Skeletal muscle satellite cell (primary cell): ENCODE measurements at regions not wholly inside any gene's neighbourhood (a gene's known extent, or its start where the extent isn't known, plus 50 kb on each side); places are given as distances from the start of the nearest gene placed in this dataset.

Experiments
- H3K27me3 ChIP-seq: 2 replicates; pipeline ENCODE4 v1.7.0; 2013; ENCODE audit warnings: low read length; ENCODE audit not compliant: control insufficient read depth, insufficient read depth
- H3K36me3 ChIP-seq: 2 replicates; pipeline ENCODE4 v1.7.0; 2013; ENCODE audit warnings: mild to moderate bottlenecking, control low read depth, low read length; ENCODE audit not compliant: insufficient read depth
- H3K4me1 ChIP-seq: 2 replicates; pipeline ENCODE4 v1.7.0; 2013; ENCODE audit warnings: low read length; ENCODE audit not compliant: control insufficient read depth, insufficient read depth
- H3K4me2 ChIP-seq: 2 replicates; pipeline ENCODE4 v1.7.0; 2013; ENCODE audit warnings: mild to moderate bottlenecking, low read length
- H3K4me3 ChIP-seq: 2 replicates; pipeline ENCODE4 v1.7.0; 2013; ENCODE audit warnings: low read length
- H3K9ac ChIP-seq: 2 replicates; pipeline ENCODE4 v1.7.0; 2013; ENCODE audit warnings: mild to moderate bottlenecking, low read depth, low read length, moderate library complexity
- H3K9me3 ChIP-seq: replicated peaks from 2 replicates; pipeline ENCODE4 v1.7.0; 2013; ENCODE audit warnings: mild to moderate bottlenecking, control low read depth, low read length

- Histone ChIP-seq H3K9me3 (no peaks in the 10 kb centered on the region), H3K4me3 (peak overlapping the region; percentile 50), H3K4me2 (peak overlapping the region; percentile 75), H3K9ac (peak overlapping the region; percentile 77), H3K36me3 (no peaks in the 10 kb centered on the region), H3K4me1 (peaks cover 26% of the 10 kb centered on the region), H3K27me3 (no peaks in the 10 kb centered on the region)
These were observed 356.3 kb downstream of the USP25 start for GRCh38 chr21:16086121-16086520.

- Histone ChIP-seq H3K4me3 (no peak overlapping the region), H3K9me3 (no peaks in the 10 kb centered on the region), H3K36me3 (no peaks in the 10 kb centered on the region), H3K4me1 (peaks cover 26% of the 10 kb centered on the region), H3K9ac (no peak overlapping the region), H3K4me2 (peak overlapping the region; percentile 3), H3K27me3 (no peaks in the 10 kb centered on the region)
These were observed 357.2 kb downstream of the USP25 start for GRCh38 chr21:16086936-16087335.

- peaks cover 26% of the 10 kb centered on the region for H3K4me1 ChIP-seq
- no peaks in the 10 kb centered on the region for H3K27me3 ChIP-seq
- H3K9ac ChIP-seq, result no peak overlapping the region
- H3K4me2 ChIP-seq, result no peak overlapping the region
- H3K9me3 ChIP-seq, result no peaks in the 10 kb centered on the region
- H3K4me3 ChIP-seq, result no peak overlapping the region
- no peaks in the 10 kb centered on the region for H3K36me3 ChIP-seq
These were observed 357.7 kb downstream of the USP25 start for GRCh38 chr21:16087523-16087922.

GRCh38 chr21:16088056-16088455 is 358.3 kb downstream of the USP25 start:
- Histone ChIP-seq H3K4me2 (no peak overlapping the region), H3K4me3 (no peak overlapping the region), H3K36me3 (no peaks in the 10 kb centered on the region), H3K4me1 (peaks cover 26% of the 10 kb centered on the region), H3K9me3 (no peaks in the 10 kb centered on the region), H3K27me3 (no peaks in the 10 kb centered on the region), H3K9ac (no peak overlapping the region)

- Histone ChIP-seq H3K36me3 (no peaks in the 10 kb centered on the region), H3K4me1 (no peaks in the 10 kb centered on the region), H3K4me3 (no peak overlapping the region), H3K9ac (no peak overlapping the region), H3K4me2 (no peak overlapping the region), H3K27me3 (no peaks in the 10 kb centered on the region), H3K9me3 (no peaks in the 10 kb centered on the region)
These were observed 365.2 kb downstream of the USP25 start for GRCh38 chr21:16095005-16095404.

- no peaks in the 10 kb centered on the region for H3K4me1 ChIP-seq
- no peaks in the 10 kb centered on the region for H3K9me3 ChIP-seq
- H3K4me2 ChIP-seq, result no peak overlapping the region
- no peak overlapping the region for H3K4me3 ChIP-seq
- H3K9ac ChIP-seq, result no peak overlapping the region
- H3K27me3 ChIP-seq, result no peaks in the 10 kb centered on the region
- H3K36me3 ChIP-seq, result no peaks in the 10 kb centered on the region
These were observed 367.2 kb downstream of the USP25 start for GRCh38 chr21:16096988-16097387.

DNA sequence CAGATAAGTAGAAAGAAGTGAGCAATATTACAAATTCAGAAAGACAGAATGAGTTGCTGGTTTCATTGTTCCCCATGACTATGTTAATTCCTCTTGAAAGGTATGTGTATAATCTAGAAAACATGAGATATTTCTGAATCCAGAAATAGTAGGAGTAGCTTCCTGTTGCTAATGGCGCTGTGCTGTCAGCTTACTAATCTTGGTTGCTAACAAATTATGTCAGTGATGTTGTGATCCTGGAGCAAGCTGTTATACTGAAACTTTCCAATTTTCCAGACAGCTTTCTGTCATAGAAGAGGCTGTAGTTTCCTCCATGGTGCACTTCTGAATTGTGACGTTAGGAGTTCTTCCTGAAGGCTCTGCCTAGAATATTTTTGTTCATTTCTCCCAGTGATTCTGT is 372.3 kb downstream of the USP25 start:
- Histone ChIP-seq H3K4me1 (no peaks in the 10 kb centered on the region), H3K27me3 (no peaks in the 10 kb centered on the region), H3K36me3 (no peaks in the 10 kb centered on the region), H3K9me3 (no peaks in the 10 kb centered on the region), H3K9ac (no peak overlapping the region), H3K4me3 (no peak overlapping the region), H3K4me2 (no peak overlapping the region)

- Histone ChIP-seq H3K4me1 (peaks cover 18% of the 10 kb centered on the region), H3K9me3 (no peaks in the 10 kb centered on the region), H3K9ac (no peak overlapping the region), H3K4me2 (no peak overlapping the region), H3K27me3 (no peaks in the 10 kb centered on the region), H3K36me3 (no peaks in the 10 kb centered on the region), H3K4me3 (no peak overlapping the region)
These were observed 378.8 kb downstream of the USP25 start for GRCh38 chr21:16108561-16109075.

- H3K27me3 ChIP-seq, result no peaks in the 10 kb centered on the region
- peak overlapping the region; percentile 17 for H3K4me3 ChIP-seq
- H3K4me2 ChIP-seq, result peak overlapping the region; percentile 12
- peaks cover 38% of the 10 kb centered on the region for H3K4me1 ChIP-seq
- H3K9ac ChIP-seq, result peak overlapping the region; percentile 0
- no peaks in the 10 kb centered on the region for H3K36me3 ChIP-seq
- H3K9me3 ChIP-seq, result no peaks in the 10 kb centered on the region
These were observed 383.4 kb downstream of the USP25 start for GRCh38 chr21:16113052-16113715.

DNA sequence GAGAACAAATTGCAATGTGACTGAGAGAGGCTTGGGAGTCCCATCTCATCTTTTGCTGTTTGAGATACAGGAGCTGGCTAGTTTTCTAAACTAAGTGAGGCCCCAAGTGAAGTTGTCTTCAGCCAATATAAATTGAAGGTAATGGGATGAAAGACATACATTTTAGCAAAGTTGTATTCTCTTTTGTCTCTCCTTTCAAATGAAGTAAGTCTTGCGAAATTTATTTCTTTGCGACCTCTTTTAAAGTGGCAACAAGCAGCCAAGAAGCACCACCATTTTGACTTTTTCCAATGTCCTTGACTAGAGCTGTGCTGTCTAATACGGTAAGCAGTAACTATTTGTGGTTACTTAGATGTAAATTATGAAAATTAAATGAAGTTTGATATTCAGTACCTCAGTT is 385.7 kb downstream of the USP25 start:
- no peaks in the 10 kb centered on the region for H3K36me3 ChIP-seq
- H3K9ac ChIP-seq, result no peak overlapping the region
- no peaks in the 10 kb centered on the region for H3K27me3 ChIP-seq
- H3K4me2 ChIP-seq, result no peak overlapping the region
- H3K9me3 ChIP-seq, result no peaks in the 10 kb centered on the region
- H3K4me3 ChIP-seq, result no peak overlapping the region
- H3K4me1 ChIP-seq, result peaks cover 50% of the 10 kb centered on the region

DNA sequence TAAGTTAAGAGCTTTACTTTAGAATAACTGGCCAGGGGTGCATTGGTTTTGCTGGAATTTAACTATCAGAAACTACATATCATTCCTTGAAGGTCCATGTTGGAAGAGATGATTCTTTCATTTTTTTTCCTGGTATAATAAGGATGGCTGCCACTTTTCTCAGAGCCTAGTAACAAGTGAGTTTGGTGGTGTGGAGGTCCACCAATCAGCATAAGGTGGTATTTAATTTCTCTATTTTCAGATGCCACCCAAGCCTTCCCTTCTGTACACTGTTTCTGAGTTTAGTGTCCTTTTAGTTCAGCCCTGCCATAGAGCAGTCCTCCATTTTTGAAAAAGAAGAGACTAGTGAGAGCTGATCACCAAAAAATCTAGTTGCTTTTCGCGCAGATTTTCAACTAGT is 386.3 kb downstream of the USP25 start:
- Histone ChIP-seq H3K4me2 (peak overlapping the region; percentile 75), H3K4me1 (peaks cover 50% of the 10 kb centered on the region), H3K9ac (peak overlapping the region; percentile 39), H3K36me3 (no peaks in the 10 kb centered on the region), H3K9me3 (no peaks in the 10 kb centered on the region), H3K27me3 (no peaks in the 10 kb centered on the region), H3K4me3 (no peak overlapping the region)

- H3K4me1 ChIP-seq, result peaks cover 50% of the 10 kb centered on the region
- no peaks in the 10 kb centered on the region for H3K9me3 ChIP-seq
- H3K36me3 ChIP-seq, result no peaks in the 10 kb centered on the region
- peak overlapping the region; percentile 78 for H3K9ac ChIP-seq
- H3K4me3 ChIP-seq, result peak overlapping the region; percentile 50
- no peaks in the 10 kb centered on the region for H3K27me3 ChIP-seq
- peak overlapping the region; percentile 75 for H3K4me2 ChIP-seq
These were observed 387.0 kb downstream of the USP25 start for GRCh38 chr21:16116798-16117197.
